Activated T-helper 2 cell treated with anti-CD3 and anti-CD28 coated beads, Interferon-gamma antibody, Interleukin-2, Interleukin-4, amounts not matched to agents 10 μg/mL and 5 μg/mL and 100 μg/mL, durations not matched to agents 14 hours and 24 hours and 36 hours (primary cell): ENCODE measurements at regions not wholly inside any gene's neighbourhood (a gene's known extent, or its start where the extent isn't known, plus 50 kb on each side); places are given as distances from the start of the nearest gene placed in this dataset.

ENCODE experiments used
- DNase-seq: peaks from one replicate; pipeline ENCODE4 v3.0.0; 2021; ENCODE audit warnings: low spot score
- H3K27ac Mint-ChIP-seq: one replicate; pipeline ENCODE4 v1.8.0; 2021; ENCODE audit warnings: mixed read lengths
- H3K27me3 Mint-ChIP-seq: one replicate; pipeline ENCODE4 v1.8.0; 2021; ENCODE audit warnings: low read depth, mixed read lengths
- H3K36me3 Mint-ChIP-seq: one replicate; pipeline ENCODE4 v1.8.0; 2021; ENCODE audit warnings: low read depth, mixed read lengths
- H3K4me1 Mint-ChIP-seq: one replicate; pipeline ENCODE4 v1.8.0; 2021; ENCODE audit warnings: low read depth, mixed read lengths
- H3K4me3 Mint-ChIP-seq: one replicate; pipeline ENCODE4 v1.8.0; 2021; ENCODE audit warnings: low read depth, mild to moderate bottlenecking, moderate library complexity, mixed read lengths
- H3K9me3 Mint-ChIP-seq: one replicate; pipeline ENCODE4 v1.8.0; 2021; ENCODE audit warnings: mixed read lengths
- intact Hi-C: fragments of 100-400 bp; cut with micrococcal nuclease; formaldehyde crosslinking; loops from one replicate; pipeline ENCODE4 v1.15.1; 2023

- no peaks in the 10 kb centered on the region for H3K9me3 Mint-ChIP-seq
Observed at GRCh38 chr3:161863775-161864174, 367.2 kb downstream of the OTOL1 start.

GRCh38 chr3:161866176-161866575 lies 369.6 kb downstream of the OTOL1 start:
- intact Hi-C loops: no loop called here

More at GRCh38 chr3:161863775-161864174, 367.2 kb downstream of the OTOL1 start:
- no peak for DNase-seq
- H3K27me3 Mint-ChIP-seq: no peaks in the 10 kb centered on the region
- intact Hi-C loops: no loop called here
- no peak overlapping the region for H3K4me3 Mint-ChIP-seq
- H3K36me3 Mint-ChIP-seq: no peaks in the 10 kb centered on the region
- H3K27ac Mint-ChIP-seq: no peak overlapping the region
- no peaks in the 10 kb centered on the region for H3K4me1 Mint-ChIP-seq

GRCh38 chr3:161875483-161875882 lies 378.9 kb downstream of the OTOL1 start:
- Mint-ChIP-seq H3K4me1 (no peaks in the 10 kb centered on the region), H3K9me3 (no peaks in the 10 kb centered on the region)

More at GRCh38 chr3:161866176-161866575, 369.6 kb downstream of the OTOL1 start:
- Mint-ChIP-seq H3K4me3 (no peak overlapping the region), H3K27ac (no peak overlapping the region), H3K9me3 (no peaks in the 10 kb centered on the region), H3K27me3 (no peaks in the 10 kb centered on the region), H3K36me3 (no peaks in the 10 kb centered on the region), H3K4me1 (no peaks in the 10 kb centered on the region)
- DNase-seq: no peak

GRCh38 chr3:161879470-161879869 lies 382.9 kb downstream of the OTOL1 start:
- no peak overlapping the region for H3K27ac Mint-ChIP-seq
- no peaks in the 10 kb centered on the region for H3K4me1 Mint-ChIP-seq
- intact Hi-C loops: no loop called here
- H3K4me3 Mint-ChIP-seq: no peak overlapping the region
- no peak for DNase-seq
- no peaks in the 10 kb centered on the region for H3K27me3 Mint-ChIP-seq
- H3K36me3 Mint-ChIP-seq: no peaks in the 10 kb centered on the region
- peaks cover 7% of the 10 kb centered on the region for H3K9me3 Mint-ChIP-seq

More at GRCh38 chr3:161875483-161875882, 378.9 kb downstream of the OTOL1 start:
- intact Hi-C loops: no loop called here
- H3K27me3 Mint-ChIP-seq: no peaks in the 10 kb centered on the region
- no peaks in the 10 kb centered on the region for H3K36me3 Mint-ChIP-seq
- H3K27ac Mint-ChIP-seq: no peak overlapping the region
- no peak overlapping the region for H3K4me3 Mint-ChIP-seq
- DNase-seq: no peak

GRCh38 chr3:161884830-161885229 lies 388.2 kb downstream of the OTOL1 start:
- H3K4me1 Mint-ChIP-seq: no peaks in the 10 kb centered on the region
- intact Hi-C loops: no loop called here
- no peaks in the 10 kb centered on the region for H3K27me3 Mint-ChIP-seq
- DNase-seq: no peak
- no peak overlapping the region for H3K4me3 Mint-ChIP-seq
- H3K27ac Mint-ChIP-seq: no peak overlapping the region
- H3K36me3 Mint-ChIP-seq: no peaks in the 10 kb centered on the region
- peaks cover 10% of the 10 kb centered on the region for H3K9me3 Mint-ChIP-seq

GRCh38 chr3:161890147-161890625 lies 393.6 kb downstream of the OTOL1 start:
- Mint-ChIP-seq H3K4me3 (no peak overlapping the region), H3K27ac (no peak overlapping the region), H3K27me3 (no peaks in the 10 kb centered on the region), H3K9me3 (peaks cover 5% of the 10 kb centered on the region), H3K4me1 (no peaks in the 10 kb centered on the region), H3K36me3 (no peaks in the 10 kb centered on the region)
- intact Hi-C loops: no loop called here
- DNase-seq: no peak

GRCh38 chr3:161893972-161894371 lies 397.4 kb downstream of the OTOL1 start:
- DNase-seq: no peak
- no peak overlapping the region for H3K4me3 Mint-ChIP-seq
- no peaks in the 10 kb centered on the region for H3K36me3 Mint-ChIP-seq
- intact Hi-C loops: no loop called here
- H3K27me3 Mint-ChIP-seq: no peaks in the 10 kb centered on the region
- peaks cover 5% of the 10 kb centered on the region for H3K9me3 Mint-ChIP-seq
- H3K4me1 Mint-ChIP-seq: no peaks in the 10 kb centered on the region
- H3K27ac Mint-ChIP-seq: no peak overlapping the region

- Mint-ChIP-seq H3K27ac (no peak overlapping the region), H3K4me1 (no peaks in the 10 kb centered on the region), H3K9me3 (peaks cover 5% of the 10 kb centered on the region), H3K4me3 (no peak overlapping the region), H3K36me3 (no peaks in the 10 kb centered on the region), H3K27me3 (no peaks in the 10 kb centered on the region)
- no peak for DNase-seq
- intact Hi-C loops: no loop called here
Observed at GRCh38 chr3:161894657-161895056, 398.0 kb downstream of the OTOL1 start.

- no peaks in the 10 kb centered on the region for H3K27me3 Mint-ChIP-seq
- H3K4me3 Mint-ChIP-seq: no peak overlapping the region
Observed at GRCh38 chr3:161905520-161906132, 409.0 kb downstream of the OTOL1 start.

GRCh38 chr3:161913786-161914389 lies 417.3 kb downstream of the OTOL1 start:
- intact Hi-C loops: no loop called here
- Mint-ChIP-seq H3K36me3 (no peaks in the 10 kb centered on the region), H3K27me3 (no peaks in the 10 kb centered on the region), H3K4me1 (no peaks in the 10 kb centered on the region), H3K9me3 (no peaks in the 10 kb centered on the region), H3K27ac (no peak overlapping the region), H3K4me3 (no peak overlapping the region)
- no peak for DNase-seq

More at GRCh38 chr3:161905520-161906132, 409.0 kb downstream of the OTOL1 start:
- DNase-seq: no peak
- Mint-ChIP-seq H3K36me3 (no peaks in the 10 kb centered on the region), H3K9me3 (peaks cover 7% of the 10 kb centered on the region), H3K27ac (no peak overlapping the region), H3K4me1 (no peaks in the 10 kb centered on the region)
- intact Hi-C loops: no loop called here

GRCh38 chr3:161914703-161915417 lies 418.3 kb downstream of the OTOL1 start:
- no peak for DNase-seq
- H3K27me3 Mint-ChIP-seq: no peaks in the 10 kb centered on the region
- no peak overlapping the region for H3K4me3 Mint-ChIP-seq
- no peaks in the 10 kb centered on the region for H3K4me1 Mint-ChIP-seq
- peaks cover 4% of the 10 kb centered on the region for H3K9me3 Mint-ChIP-seq
- H3K36me3 Mint-ChIP-seq: no peaks in the 10 kb centered on the region
- intact Hi-C loops: no loop called here
- no peak overlapping the region for H3K27ac Mint-ChIP-seq

- DNase-seq: no peak
- Mint-ChIP-seq H3K4me1 (no peaks in the 10 kb centered on the region), H3K27ac (no peak overlapping the region), H3K4me3 (no peak overlapping the region), H3K9me3 (peaks cover 4% of the 10 kb centered on the region), H3K36me3 (no peaks in the 10 kb centered on the region), H3K27me3 (no peaks in the 10 kb centered on the region)
- intact Hi-C loops: no loop called here
Observed at GRCh38 chr3:161915418-161915750, 418.8 kb downstream of the OTOL1 start.

GRCh38 chr3:161920196-161920595 lies 423.6 kb downstream of the OTOL1 start:
- intact Hi-C loops: no loop called here
- peaks cover 7% of the 10 kb centered on the region for H3K9me3 Mint-ChIP-seq
- no peak overlapping the region for H3K27ac Mint-ChIP-seq
- no peaks in the 10 kb centered on the region for H3K27me3 Mint-ChIP-seq
- no peaks in the 10 kb centered on the region for H3K4me1 Mint-ChIP-seq
- H3K4me3 Mint-ChIP-seq: no peak overlapping the region
- H3K36me3 Mint-ChIP-seq: no peaks in the 10 kb centered on the region
- no peak for DNase-seq
